HG03039 (cell line): ENCODE measurements at regions not wholly inside any gene's neighbourhood (a gene's known extent, or its start where the extent isn't known, plus 50 kb on each side); places are given as distances from the start of the nearest gene placed in this dataset.

Source experiments
- ATAC-seq: cut with Tn5 transposase; IDR thresholded peaks from one replicate; pipeline ENCODE4 v1.9.1; 2021; ENCODE audit warnings: mild to moderate bottlenecking, moderate library complexity; ENCODE audit not compliant: unreplicated experiment

- no peak for ATAC-seq
These were observed 257.2 kb downstream of the ETS1 start for GRCh38 chr11:128330203-128330602.

- ATAC-seq: no peak
These were observed 258.3 kb downstream of the ETS1 start for GRCh38 chr11:128328955-128329551.

- ATAC-seq: no peak
These were observed 260.1 kb downstream of the ETS1 start for GRCh38 chr11:128327274-128327673.

- no peak for ATAC-seq
These were observed 260.6 kb downstream of the ETS1 start for GRCh38 chr11:128326791-128327190.

- ATAC-seq: no peak
These were observed 262.7 kb downstream of the ETS1 start for GRCh38 chr11:128324531-128325141.

GRCh38 chr11:128324051-128324481, 263.3 kb downstream of the ETS1 start:
- ATAC-seq: no peak

- ATAC-seq: no peak
These were observed 264.0 kb downstream of the ETS1 start for GRCh38 chr11:128323381-128323780.

GRCh38 chr11:128318856-128319474, 268.4 kb downstream of the ETS1 start:
- ATAC-seq: peak; percentile 96

- no peak for ATAC-seq
These were observed 270.7 kb downstream of the ETS1 start for GRCh38 chr11:128316541-128317227.

- no peak for ATAC-seq
These were observed 271.4 kb downstream of the ETS1 start for GRCh38 chr11:128315933-128316332.

- ATAC-seq: no peak
These were observed 273.4 kb downstream of the ETS1 start for GRCh38 chr11:128313931-128314330.

GRCh38 chr11:128311742-128312719, 275.3 kb downstream of the ETS1 start:
- ATAC-seq: peak; percentile 53

GRCh38 chr11:128310676-128311445, 276.5 kb downstream of the ETS1 start:
- no peak for ATAC-seq

- ATAC-seq: no peak
These were observed 277.4 kb downstream of the ETS1 start for GRCh38 chr11:128310005-128310404.

- no peak for ATAC-seq
These were observed 278.6 kb downstream of the ETS1 start for GRCh38 chr11:128308794-128309193.

- no peak for ATAC-seq
These were observed 281.8 kb downstream of the ETS1 start for GRCh38 chr11:128305588-128305987.

GRCh38 chr11:128304666-128305485, 282.5 kb downstream of the ETS1 start:
- no peak for ATAC-seq

GRCh38 chr11:128304116-128304515, 283.2 kb downstream of the ETS1 start:
- ATAC-seq: no peak

- no peak for ATAC-seq
These were observed 284.0 kb downstream of the ETS1 start for GRCh38 chr11:128303383-128303782.
